Hematopoietic multipotent progenitor cell treated with erythropoietin and hydrocortisone succinate and interleukin-3 and kit ligand, for 15 days (in vitro differentiated cells): ENCODE measurements at regions not wholly inside any gene's neighbourhood (a gene's known extent, or its start where the extent isn't known, plus 50 kb on each side); places are given as distances from the start of the nearest gene placed in this dataset.

ENCODE experiments used
- DNase-seq: peaks from one replicate; pipeline ENCODE4 v3.0.0-alpha.2; 2015; ENCODE audit warnings: low spot score

DNA sequence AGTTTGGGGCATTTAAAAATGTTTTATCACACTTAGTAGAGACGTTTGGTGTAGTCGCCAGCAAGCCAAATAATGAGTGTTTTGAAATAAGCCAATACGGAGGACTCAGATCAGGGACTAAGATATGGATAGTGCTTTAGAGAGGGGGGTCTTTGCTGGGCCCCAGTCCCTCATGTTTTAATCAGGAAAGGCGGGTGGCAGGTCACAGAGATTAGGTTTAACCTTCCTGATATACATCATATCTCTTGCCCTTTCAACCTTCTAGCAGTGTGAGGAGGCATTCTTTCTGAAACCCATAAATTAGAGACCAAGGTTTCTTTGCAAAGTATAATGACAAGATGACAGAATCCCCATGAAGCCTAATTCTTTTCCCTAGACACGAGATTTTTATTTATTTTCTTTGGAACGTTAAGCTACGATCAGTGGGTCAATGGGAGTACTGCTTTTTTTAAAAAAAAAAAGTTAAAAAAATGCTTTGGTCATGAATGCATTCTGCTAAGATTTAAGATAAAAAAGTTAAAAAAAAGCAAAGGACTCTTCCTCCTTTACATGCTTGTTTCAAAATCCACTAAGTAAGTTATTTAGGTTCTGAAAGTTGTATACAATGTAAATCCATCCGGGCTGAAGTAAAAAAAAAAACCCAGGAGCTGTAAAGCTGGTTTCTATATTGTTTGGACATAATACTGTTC is 572.1 kb upstream of the SALL1 start:
- DNase-seq, result no peak

DNA sequence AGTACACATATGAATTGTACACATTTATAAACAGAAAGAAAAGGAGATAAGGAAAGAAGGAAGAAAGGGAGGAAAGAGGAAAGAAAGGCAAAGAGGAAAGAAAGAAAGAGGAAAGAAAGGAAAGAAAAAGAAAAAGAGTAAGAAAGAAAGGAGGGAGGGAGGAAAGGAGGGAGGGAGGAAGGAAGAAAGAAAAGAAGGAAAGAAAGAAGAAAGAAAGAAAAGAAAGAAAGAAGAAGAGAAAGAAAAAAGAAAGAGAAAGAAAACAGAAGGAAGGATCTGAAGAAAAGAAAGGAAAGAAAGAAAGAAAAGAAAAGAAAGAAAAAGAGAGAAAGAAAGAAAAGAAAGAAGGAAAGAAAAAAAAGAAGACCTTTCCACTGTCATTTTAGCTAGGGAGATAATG is 571.4 kb upstream of the SALL1 start:
- no peak for DNase-seq

DNA sequence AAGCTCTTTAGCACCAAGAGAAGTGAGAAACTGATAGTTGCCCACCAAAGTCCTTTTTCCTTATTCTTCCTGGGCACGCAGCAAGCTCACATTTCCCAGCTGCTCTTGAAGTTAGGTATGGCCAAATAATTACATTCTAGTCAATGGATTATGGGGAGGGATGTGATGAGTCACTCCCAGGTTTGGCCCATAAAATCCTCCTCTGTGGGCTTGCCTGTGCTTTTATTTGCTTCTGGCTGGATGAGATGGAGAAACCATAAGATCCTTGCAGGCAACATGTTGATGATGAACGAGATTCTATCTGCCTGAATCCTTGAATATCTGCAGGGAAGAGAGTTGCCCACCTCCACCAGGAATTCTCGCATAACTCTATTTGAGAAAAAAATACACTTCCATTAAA is 568.3 kb upstream of the SALL1 start:
- no peak for DNase-seq

DNA sequence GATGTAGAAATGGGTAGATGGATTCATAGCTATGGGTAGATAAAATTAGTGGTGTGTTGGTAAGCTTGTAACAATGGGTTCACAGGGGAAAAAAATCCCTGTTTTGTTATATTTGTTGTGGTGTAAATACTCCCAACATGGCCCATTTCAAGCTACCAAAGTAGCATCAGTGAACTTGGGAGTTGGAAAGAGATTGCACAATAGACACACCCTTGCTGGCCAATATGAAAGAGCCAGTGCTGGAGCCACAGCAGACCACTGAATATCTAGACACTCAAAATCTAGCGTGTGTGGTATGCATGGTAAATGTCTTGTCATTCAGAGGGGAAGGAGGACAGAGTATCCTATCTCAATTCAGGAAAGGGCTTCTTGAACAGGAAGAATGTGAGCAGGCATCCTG is 565.1 kb upstream of the SALL1 start:
- DNase-seq, result no peak

DNA sequence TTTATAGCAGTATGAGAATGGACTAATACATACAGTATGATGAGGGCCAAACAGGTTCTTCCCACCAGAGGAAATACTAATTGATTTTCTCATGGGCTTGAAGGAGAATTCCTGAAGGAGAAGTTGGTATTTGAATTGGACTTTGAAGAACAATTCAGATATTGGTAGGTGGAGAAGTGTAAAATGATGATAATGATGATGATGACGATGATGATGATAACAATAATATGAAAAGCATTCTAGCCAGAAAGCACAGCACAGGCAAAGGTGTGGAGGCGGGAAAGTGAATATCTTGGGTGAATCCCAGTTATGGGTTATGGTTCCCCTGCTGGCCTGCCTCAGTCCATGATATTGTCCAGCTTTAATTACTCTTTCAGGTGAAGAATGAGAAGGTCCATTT is 562.4 kb upstream of the SALL1 start:
- no peak for DNase-seq

DNA sequence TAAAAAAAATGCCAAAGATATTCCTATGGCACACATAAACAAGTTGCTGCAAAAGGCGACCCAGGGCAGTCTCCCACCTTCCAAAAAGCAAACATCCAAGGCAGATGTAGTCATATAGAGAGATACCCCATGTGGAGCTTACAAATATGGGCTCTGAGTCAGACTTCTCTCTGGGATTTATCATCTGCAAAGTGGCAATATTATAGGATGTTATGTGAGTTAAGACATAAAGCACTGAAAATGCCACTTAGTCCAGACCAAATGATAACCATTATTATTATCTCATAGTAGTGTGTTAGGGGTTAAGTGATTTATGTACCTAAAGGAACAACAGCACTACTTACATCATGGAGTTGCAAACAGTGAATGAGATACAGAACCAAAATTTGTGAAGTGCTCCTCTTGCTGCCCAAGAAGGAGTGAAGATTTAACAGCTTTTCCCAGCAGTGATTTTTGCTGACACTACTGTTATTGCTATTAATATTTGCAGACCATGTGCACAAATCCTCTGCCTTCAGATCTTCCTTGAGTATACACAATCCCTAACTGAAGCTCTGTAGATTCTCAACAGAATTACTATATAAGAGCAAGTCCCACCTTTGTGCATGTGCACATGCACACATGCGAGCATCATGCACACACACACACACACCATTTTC is 560.0 kb upstream of the SALL1 start:
- DNase-seq, result no peak

DNA sequence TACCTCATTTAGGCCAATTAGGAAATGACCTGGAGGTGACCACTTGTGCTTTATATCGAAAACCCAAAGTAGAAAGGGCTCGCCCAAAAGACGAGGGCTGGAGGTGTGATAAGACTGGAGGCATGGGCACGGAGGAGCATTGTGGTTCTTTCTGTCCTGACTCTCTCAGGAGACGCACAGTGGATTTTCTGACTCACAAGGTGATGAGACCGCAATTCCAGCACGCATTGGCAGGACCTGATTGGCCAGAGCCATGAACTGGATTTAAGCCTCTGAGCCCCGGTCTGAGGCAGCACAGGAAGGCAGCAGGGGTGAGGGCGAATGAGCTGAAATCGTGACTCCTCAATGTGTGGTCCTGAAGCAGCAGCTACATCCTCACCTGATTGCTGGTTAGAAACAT is 559.1 kb upstream of the SALL1 start:
- DNase-seq, result no peak

DNA sequence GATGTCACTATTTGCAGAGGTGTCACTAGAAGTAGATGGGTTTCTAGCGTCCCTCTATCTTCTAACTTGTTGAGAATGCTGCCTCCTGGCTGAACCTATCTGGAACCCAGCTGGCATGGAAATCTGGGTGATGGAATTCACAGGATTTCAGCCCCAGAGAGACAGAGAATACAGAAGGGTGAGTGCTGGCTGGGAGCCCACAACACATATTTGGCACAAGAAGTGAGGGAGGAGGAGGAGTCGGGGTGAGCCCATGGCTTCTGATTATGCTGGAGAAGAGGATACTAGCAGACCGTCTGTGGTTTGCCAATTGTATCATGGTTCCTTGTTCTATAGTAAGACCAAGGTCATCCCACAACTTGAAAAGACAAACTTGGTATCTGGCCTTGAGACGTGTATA is 557.8 kb upstream of the SALL1 start:
- DNase-seq, result no peak

DNA sequence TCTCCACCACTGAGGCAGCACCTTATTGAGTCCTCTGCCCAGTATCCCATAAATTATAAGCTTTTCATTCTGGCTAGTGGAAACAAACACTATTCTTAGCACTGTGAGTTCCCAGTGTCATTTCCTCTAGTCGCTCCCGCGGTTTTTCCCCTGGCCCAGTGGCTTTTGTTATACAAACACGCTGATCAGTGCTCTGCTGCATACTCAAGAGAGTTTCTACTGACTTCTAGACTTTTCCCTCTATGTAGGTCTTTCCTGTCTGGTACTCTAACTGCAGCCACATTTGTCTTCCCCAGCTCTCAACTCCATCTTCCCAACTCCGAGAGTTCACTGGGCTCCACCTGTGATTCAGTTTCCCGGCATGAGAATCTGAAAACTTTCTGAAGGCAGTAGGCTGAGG is 556.6 kb upstream of the SALL1 start:
- DNase-seq, result no peak

DNA sequence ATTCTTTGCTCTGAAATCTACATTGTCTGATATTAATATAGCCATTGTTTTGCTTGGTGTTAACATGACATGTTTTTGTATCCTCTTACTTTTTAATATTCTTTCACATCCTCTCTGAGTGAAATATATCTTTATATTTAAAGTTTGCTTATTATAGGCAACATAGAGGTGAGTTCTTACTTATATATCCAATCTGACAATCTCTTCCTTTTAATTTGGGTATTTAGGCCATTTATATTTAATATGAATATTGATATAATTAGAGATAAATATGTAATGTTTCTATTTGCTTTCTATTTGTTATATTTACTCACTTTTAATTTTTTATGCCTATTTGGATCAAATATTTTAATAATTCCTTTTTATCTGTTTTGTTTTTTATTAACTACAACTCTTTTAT is 554.1 kb upstream of the SALL1 start:
- DNase-seq, result no peak

DNA sequence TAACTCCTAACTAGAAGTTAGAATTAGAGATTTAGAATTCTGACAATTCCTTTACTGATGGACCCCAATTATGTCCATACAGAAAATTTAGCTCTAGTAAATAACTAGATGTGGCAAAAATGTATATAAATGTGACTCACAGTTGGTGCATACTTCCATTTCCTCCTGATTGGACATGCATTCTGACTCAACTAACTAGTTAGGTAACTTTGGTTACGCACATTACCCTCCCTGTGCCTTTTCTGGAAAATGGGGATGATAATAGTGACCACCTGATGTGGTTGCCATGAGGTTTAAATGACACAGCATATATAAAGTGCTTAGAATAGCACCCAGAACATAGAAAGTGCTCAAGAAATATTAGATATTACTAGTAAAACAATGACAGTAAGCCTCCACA is 550.0 kb upstream of the SALL1 start:
- no peak for DNase-seq

DNA sequence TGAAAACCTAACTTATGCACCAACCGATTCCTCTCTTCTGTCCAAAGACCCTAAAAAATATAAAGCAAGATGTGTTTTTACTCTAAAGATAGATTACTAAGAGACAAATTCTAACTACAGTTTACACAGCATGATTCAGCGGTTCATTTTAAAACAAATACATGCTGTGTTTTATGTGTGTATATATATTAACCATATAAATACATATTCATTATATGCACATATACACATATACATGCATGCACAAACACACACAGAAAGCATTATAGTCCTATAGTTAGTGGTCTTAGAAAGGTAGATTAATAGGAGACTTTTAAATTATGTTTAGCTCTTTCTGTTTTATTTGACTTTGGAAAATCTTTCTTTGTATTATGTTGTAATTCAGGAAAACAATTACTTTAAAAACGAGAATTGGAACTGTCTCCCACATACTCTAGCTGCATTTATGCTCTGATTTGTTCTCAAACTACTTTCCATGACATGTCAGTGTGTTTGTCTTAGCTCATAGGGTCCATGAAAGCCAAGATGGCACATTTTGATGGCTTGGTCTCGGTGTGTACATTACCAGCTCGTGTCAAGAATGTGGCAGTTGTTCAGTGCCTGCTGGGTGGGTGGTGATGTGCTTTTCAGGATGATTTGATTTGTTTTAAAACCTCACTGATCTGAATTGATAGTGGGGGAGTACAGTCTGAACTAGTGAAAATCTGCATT is 548.8 kb upstream of the SALL1 start:
- DNase-seq, result no peak

DNA sequence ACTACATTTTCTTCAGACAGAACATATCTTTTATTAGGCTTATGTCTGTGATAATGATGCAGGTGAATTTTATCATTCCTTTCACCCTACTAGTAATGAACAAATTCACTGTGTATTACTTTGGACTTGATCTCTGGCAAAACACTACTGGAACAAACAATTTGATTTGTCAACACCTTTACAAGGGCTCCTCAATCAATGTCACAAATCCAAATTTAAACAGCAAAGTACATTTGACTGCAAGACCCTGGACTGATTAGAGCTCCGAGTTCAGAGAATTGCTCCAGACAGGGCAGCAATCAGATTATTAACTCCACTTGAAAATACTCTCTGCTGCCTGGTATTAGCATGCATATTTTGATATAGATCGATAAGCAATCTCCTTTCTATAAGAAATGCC is 547.6 kb upstream of the SALL1 start:
- no peak for DNase-seq

DNA sequence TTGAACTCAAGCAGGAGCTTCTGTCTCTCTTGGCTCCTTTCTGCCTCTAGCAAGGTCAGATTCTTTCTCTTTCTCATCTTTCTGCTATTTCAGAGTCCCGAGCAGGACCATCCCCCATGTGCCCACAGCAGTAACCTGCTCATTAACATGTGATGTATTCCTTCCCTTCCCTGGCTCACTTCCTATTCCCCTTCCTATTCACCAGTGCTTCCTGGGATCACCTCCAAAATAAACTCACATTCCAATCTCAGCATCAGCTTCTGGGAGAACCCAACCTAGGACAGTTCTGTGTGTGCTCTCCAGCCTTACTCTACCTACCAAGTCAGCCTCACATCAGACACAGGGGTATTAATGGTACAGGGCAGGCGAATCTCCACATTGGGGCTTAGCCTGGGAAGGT is 546.4 kb upstream of the SALL1 start:
- DNase-seq, result no peak

DNA sequence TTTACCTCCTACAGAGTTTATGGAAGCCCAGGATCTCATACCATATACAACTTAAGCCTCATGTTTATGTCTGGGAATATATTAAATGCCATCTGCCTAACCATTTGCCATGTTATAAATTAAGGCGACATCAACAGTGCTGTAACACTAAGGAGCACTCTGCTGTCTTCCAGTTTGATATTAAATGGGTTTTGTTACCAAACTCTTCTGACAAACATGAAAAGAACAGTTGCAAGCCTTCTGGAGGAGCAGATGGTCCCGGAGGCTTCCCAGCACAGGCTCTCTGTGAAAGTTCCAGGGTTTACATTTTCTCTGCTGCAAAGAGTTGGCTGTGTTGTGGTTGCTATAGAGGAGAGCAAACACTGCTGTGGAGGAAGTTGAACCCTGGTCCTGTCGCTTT is 545.3 kb upstream of the SALL1 start:
- DNase-seq, result no peak

DNA sequence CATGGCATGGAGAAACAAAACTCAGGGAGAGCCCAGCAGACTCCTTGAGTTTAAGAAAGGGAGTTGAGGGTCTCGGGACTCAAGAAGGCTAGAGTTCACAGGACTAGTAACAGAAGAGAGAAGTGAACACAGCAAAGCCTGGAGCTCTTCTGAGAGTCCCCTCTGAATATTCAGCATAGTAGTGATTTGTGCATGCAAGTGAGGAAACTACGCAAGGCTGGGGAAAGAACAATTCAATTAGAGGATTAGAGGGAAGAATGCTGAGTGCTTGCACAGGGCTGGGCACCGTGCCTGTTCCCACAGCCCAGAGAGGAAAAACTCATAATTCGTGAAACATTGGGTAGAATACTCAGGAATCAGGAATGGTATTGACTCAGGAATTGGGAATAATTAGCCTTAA is 540.0 kb upstream of the SALL1 start:
- DNase-seq, result no peak

DNA sequence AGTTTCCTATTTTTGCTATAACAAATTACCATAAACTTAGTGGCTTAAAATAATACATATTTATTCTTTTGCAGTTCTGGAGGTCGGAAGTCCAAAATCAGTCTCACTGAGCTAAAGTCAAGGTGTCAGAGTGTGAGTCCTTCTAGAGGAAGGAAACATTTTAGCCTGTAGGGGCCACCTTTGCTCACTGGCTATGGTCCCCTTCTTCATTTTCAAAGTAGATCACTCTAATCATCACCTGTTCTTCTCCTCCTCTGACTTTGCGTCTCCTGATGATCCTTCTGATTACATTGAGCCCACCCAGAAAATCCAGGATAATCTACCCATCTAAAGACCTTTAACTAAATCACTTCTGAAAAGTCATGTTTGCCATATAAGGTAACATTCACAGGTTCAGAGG is 534.4 kb upstream of the SALL1 start:
- no peak for DNase-seq

DNA sequence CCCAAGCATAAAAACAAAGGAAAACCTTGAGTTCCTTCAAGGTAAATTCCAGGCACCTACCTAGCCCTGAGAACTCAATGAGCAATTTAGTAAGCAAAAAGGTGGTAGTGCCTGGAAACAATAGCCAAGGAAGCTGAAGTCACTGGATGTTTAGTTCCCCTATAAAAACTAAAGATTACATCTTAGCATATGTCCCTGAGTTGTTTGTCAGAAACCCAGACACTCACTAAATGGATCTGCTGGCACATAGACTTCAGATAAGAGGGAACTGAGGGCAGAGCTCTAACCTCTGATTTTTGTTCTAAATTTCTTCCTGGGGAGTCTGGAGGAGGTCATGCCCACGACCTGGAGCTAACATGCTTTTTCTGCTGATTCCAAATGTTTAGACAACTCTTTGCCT is 532.8 kb upstream of the SALL1 start:
- no peak for DNase-seq

DNA sequence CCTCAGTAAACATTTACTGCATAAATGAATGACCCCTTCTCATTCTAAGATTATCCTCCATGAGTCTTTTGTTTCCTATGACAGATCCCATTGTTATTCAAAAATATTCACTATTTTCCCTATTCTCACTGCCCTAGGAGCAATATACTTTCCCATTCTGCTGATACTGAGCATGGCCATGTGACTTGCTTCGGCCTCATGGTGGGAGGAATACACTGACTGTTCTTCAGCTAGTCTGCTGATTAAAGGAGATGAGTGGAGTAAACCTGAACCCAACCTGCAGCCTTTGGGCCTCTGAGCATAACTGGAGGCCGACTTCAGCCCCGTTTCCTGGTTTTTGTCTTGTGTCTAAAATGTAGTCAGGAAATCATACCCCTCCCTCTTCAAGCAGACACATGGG is 531.8 kb upstream of the SALL1 start:
- no peak for DNase-seq

DNA sequence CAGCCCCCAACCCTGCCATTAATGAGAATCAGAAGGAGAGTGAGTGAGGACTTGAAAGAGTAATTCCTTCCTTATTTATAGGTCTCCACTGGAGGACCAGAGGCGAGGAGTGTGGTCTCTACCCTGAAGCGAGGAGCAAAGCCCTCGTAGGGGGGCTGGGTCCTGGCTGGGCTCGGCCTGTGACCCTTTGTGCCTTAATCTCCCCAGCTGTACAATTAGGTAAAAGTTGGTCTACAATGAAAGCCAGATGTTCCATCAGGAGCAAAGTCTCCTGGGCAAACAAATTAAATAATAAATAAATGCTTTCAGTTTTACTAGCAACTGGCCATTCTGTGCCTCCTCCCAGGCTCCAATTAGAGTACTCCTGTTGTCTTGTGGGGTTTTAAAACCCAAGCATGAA is 523.5 kb upstream of the SALL1 start:
- DNase-seq, result no peak

DNA sequence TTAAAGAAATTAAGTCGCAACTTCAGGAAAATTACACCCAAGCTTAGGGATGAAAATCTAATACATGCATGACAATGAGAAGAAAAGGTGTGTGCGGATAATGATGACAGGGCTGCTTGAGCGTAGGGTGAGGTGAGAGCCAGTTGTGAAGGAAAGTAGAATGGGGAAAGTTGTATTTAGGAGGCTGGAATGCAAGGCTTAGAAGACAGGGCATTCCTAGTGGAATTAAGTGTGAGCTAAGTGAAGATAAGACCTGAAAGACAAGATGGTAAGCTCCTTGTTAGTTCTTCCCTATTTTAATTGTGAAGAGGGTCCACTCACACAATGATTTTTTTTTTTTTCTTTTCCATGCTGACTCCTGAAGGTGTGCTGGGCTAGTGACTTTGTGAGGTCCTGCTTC is 519.5 kb upstream of the SALL1 start:
- no peak for DNase-seq

DNA sequence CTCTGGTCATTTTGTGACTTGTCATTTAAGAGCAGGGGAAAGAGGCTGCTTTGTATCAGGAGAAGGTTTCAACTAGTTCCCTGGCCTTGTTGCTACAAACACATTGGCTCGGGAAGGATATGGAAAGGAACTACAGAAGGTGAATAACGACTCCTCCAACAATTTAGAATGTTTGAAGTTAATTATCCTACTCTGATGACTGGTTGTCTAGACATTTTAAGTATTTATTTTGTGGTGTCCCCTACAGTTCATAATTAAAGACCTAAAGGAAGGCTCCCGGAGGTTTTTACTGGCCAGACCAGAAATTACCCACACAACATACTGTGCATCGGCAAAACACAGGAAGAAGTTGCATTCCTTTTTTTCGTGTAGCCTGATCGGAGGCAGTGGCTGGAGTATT is 515.8 kb upstream of the SALL1 start:
- no peak for DNase-seq

DNA sequence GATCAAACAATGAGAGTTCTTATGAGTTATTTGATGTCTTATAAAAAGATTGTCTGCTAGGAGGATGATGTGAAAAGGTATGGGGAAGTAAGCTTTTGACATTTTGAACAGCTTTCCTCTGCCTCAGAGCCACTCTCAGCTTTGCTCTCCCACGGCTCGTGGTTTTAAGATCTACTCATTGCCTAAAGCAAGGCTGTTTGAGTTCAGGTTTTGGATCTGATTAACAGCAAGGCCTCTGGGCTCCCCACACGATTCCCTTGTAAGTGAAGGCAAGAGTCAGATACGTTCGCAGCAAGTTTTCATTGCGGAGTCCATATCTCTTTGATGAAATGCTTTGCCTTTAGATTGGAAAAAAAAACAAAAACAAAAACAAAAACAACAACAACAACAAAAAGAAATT is 515.0 kb upstream of the SALL1 start:
- DNase-seq, result no peak
